HUES64 (cell line): ENCODE measurements at regions not wholly inside any gene's neighbourhood (a gene's known extent, or its start where the extent isn't known, plus 50 kb on each side); places are given as distances from the start of the nearest gene placed in this dataset.

Source experiments
- H3K27ac ChIP-seq: 2 replicates; pipeline ENCODE4 v1.7.0; 2013; ENCODE audit warnings: low read depth, low read length, inconsistent platforms
- H3K27me3 ChIP-seq: 2 replicates; pipeline ENCODE4 v1.6.1; 2013; ENCODE audit warnings: mild to moderate bottlenecking, low read length; ENCODE audit not compliant: insufficient read depth
- H3K36me3 ChIP-seq: 2 replicates; pipeline ENCODE4 v1.6.1; 2013; ENCODE audit warnings: mild to moderate bottlenecking, low read length; ENCODE audit not compliant: insufficient read depth
- H3K4me1 ChIP-seq: 2 replicates; pipeline ENCODE4 v1.6.1; 2013; ENCODE audit warnings: mild to moderate bottlenecking, low read length, moderate library complexity; ENCODE audit not compliant: insufficient read depth
- H3K4me3 ChIP-seq: 2 replicates; pipeline ENCODE4 v1.5.1; 2013; ENCODE audit warnings: mild to moderate bottlenecking, low read length, moderate library complexity
- H3K9ac ChIP-seq: 2 replicates; pipeline ENCODE4 v1.6.1; 2013; ENCODE audit warnings: mild to moderate bottlenecking, low read depth, low read length
- H3K9me3 ChIP-seq: 2 replicates; pipeline ENCODE4 v1.6.1; 2013; ENCODE audit warnings: low read depth, low read length; ENCODE audit not compliant: insufficient read depth
- WGBS: fragments of 150-250, 120-280 bp; methylation state at CpG from one replicate; pipeline ENCODE4 v1.1.7; 2013; ENCODE audit warnings: missing lambda C conversion rate; 5-methylcytosine and 5-hydroxymethylcytosine counted together

GRCh38 chr21:15676935-15677334, 52.8 kb upstream of the USP25 start:
- H3K36me3 ChIP-seq = no peaks in the 10 kb centered on the region
- WGBS = no CpG with 5 or more reads among the region's 1 CpG

DNA sequence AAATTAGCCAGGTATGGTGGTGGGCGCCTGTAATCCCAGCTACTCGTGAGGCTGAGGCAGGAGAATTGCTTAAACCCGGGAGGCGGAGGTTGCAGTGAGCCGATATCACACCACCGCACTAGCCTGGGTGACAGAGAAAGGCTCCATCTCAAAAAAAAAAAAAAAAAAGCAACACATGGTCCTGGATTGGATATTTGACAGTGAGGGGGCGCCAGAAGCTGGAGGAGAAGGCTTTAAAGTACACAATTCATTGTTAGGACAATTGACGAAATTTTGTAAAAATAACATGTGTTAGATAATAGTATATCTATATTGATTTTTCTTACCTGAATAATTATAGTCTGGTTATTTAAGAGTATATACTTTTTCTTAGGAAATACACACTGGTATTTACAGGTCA, 50.2 kb upstream of the USP25 start:
- no peak overlapping the region for H3K4me3 ChIP-seq
- 82% methylated on average over 8 of the region's 8 CpGs for whole genome bisulfite sequencing
- no peaks in the 10 kb centered on the region for H3K9me3 ChIP-seq
- no peaks in the 10 kb centered on the region for H3K27me3 ChIP-seq
- no peaks in the 10 kb centered on the region for H3K36me3 ChIP-seq
- no peaks in the 10 kb centered on the region for H3K4me1 ChIP-seq
- H3K27ac ChIP-seq = no peak overlapping the region
- no peak overlapping the region for H3K9ac ChIP-seq

More at GRCh38 chr21:15676935-15677334, 52.8 kb upstream of the USP25 start:
- Histone ChIP-seq H3K27me3 (no peaks in the 10 kb centered on the region), H3K9me3 (no peaks in the 10 kb centered on the region), H3K4me1 (no peaks in the 10 kb centered on the region), H3K4me3 (no peak overlapping the region), H3K9ac (no peak overlapping the region), H3K27ac (no peak overlapping the region)
